ENCODE measurements at regions not wholly inside any gene's neighbourhood (a gene's known extent, or its start where the extent isn't known, plus 50 kb on each side); places are given as distances from the start of the nearest gene placed in this dataset.
"Not testable (repeated sequence)": the region's sequence is repeated elsewhere in the genome, so short reads cannot be mapped to it uniquely, and the experiment has no call there.

- not testable (repeated sequence) for DNase-seq (ENCODE audit: low read depth)
Measured at GRCh38 chr15:75763635-75764600, 51.3 kb upstream of the CSPG4 start.

- DNase-seq (ENCODE audit: low read depth): no peak
Measured at GRCh38 chr15:75763137-75763611, 50.5 kb upstream of the CSPG4 start.
